DND-41 (cell line): ENCODE measurements at regions not wholly inside any gene's neighbourhood (a gene's known extent, or its start where the extent isn't known, plus 50 kb on each side); places are given as distances from the start of the nearest gene placed in this dataset.

Source experiments
- ATAC-seq: fragments of 200-7000 bp; cut with Tn5 transposase; 3 replicates; pipeline ENCODE4 v1.9.1; 2021; ENCODE audit warnings: low read depth; ENCODE audit not compliant: insufficient read depth
- DNase-seq: peaks from one replicate; pipeline ENCODE4 v3.0.0-alpha.2; 2020
- H2AFZ ChIP-seq: 2 replicates; pipeline ENCODE4 v1.6.0; 2012; ENCODE audit warnings: low read depth, low read length
- H3K27ac ChIP-seq: 2 replicates; pipeline ENCODE4 v1.5.1; 2012; ENCODE audit warnings: low read length, inconsistent platforms
- H3K27me3 ChIP-seq: fragments of 200-600 bp; sonication (generic); 2 replicates; pipeline ENCODE4 v1.6.0; 2012; ENCODE audit warnings: low read length, mild to moderate bottlenecking, inconsistent platforms; ENCODE audit not compliant: insufficient read depth, poor library complexity
- H3K36me3 ChIP-seq: 2 replicates; pipeline ENCODE4 v1.5.1; 2012; ENCODE audit warnings: low read length, inconsistent platforms; ENCODE audit not compliant: insufficient read depth
- H3K4me1 ChIP-seq: 2 replicates; pipeline ENCODE4 v1.5.1; 2012; ENCODE audit warnings: mild to moderate bottlenecking, low read length; ENCODE audit not compliant: insufficient read depth
- H3K4me2 ChIP-seq: 2 replicates; pipeline ENCODE4 v1.6.0; 2012; ENCODE audit warnings: mild to moderate bottlenecking, moderate library complexity, low read length, inconsistent platforms; ENCODE audit not compliant: insufficient read depth
- H3K4me3 ChIP-seq, 2 experiments: fragments of 200-600 bp in 1 of 2; shearing (Covaris generic) in 1 of 2; 2 replicates each; pipeline ENCODE4 v1.5.1; 2012 to 2016; ENCODE audit warnings: inconsistent platforms in 2 of 2, low read length in 2 of 2, mild to moderate bottlenecking in 2 of 2, low read depth in 1 of 2, moderate library complexity in 1 of 2
- H3K79me2 ChIP-seq: 2 replicates; pipeline ENCODE4 v1.6.0; 2012; ENCODE audit warnings: low read length, inconsistent platforms; ENCODE audit not compliant: insufficient read depth
- H3K9ac ChIP-seq: 2 replicates; pipeline ENCODE4 v1.6.0; 2012; ENCODE audit warnings: low read depth, mild to moderate bottlenecking, inconsistent platforms, low read length, moderate library complexity
- H3K9me3 ChIP-seq: 2 replicates; pipeline ENCODE4 v1.5.1; 2012; ENCODE audit warnings: low read length, moderate library complexity, mild to moderate bottlenecking, inconsistent platforms; ENCODE audit not compliant: insufficient read depth, severe bottlenecking
- H4K20me1 ChIP-seq: 2 replicates; pipeline ENCODE4 v1.6.0; 2012; ENCODE audit warnings: low read length; ENCODE audit not compliant: insufficient read depth
- CTCF ChIP-seq: IDR thresholded peaks from 2 replicates; pipeline ENCODE4 v1.5.1; 2012; ENCODE audit warnings: borderline replicate concordance, low read length, moderate library complexity, mild to moderate bottlenecking; ENCODE audit not compliant: poor library complexity, severe bottlenecking; ENCODE audit errors: extremely low read depth
- EZH2 ChIP-seq: IDR thresholded peaks from 3 replicates; pipeline ENCODE4 v1.6.1; 2012; ENCODE audit warnings: borderline replicate concordance, low read depth, mild to moderate bottlenecking, moderate library complexity, low read length, inconsistent platforms; ENCODE audit not compliant: severe bottlenecking

- DNase-seq (no peak), ATAC-seq (no peak)
- Histone ChIP-seq H3K4me1 (no peaks in the 10 kb centered on the region), H3K79me2 (no peaks in the 10 kb centered on the region), H3K9ac (no peak overlapping the region), H2AFZ (no peak overlapping the region), H3K27me3 (no peaks in the 10 kb centered on the region), H3K27ac (no peak overlapping the region), H4K20me1 (no peaks in the 10 kb centered on the region), H3K36me3 (no peaks in the 10 kb centered on the region), H3K9me3 (no peaks in the 10 kb centered on the region), H3K4me2 (no peak overlapping the region), H3K4me3 (no peak overlapping the region)
- TF ChIP-seq EZH2: no peak
- no peak for TF ChIP-seq CTCF
Measured at GRCh38 chr10:131024259-131025131, 287.0 kb downstream of the TCERG1L start.

- Histone ChIP-seq H2AFZ (no peak overlapping the region), H3K36me3 (no peaks in the 10 kb centered on the region), H3K79me2 (no peaks in the 10 kb centered on the region), H4K20me1 (no peaks in the 10 kb centered on the region), H3K27me3 (no peaks in the 10 kb centered on the region), H3K9ac (no peak overlapping the region), H3K4me2 (no peak overlapping the region), H3K4me3 (no peak overlapping the region), H3K27ac (no peak overlapping the region), H3K9me3 (no peaks in the 10 kb centered on the region), H3K4me1 (no peaks in the 10 kb centered on the region)
- DNase-seq (no peak), ATAC-seq (no peak)
- TF ChIP-seq CTCF (no peak), EZH2 (no peak)
Measured at GRCh38 chr10:131025333-131025732, 286.2 kb downstream of the TCERG1L start.

- no peaks in the 10 kb centered on the region for H3K79me2 ChIP-seq
- DNase-seq (no peak), ATAC-seq (no peak)
- H3K9ac ChIP-seq: no peak overlapping the region
- no peak overlapping the region for H2AFZ ChIP-seq
- H3K27ac ChIP-seq: no peak overlapping the region
- TF ChIP-seq CTCF (no peak), EZH2 (no peak)
- H4K20me1 ChIP-seq: no peaks in the 10 kb centered on the region
- H3K27me3 ChIP-seq: no peaks in the 10 kb centered on the region
- H3K9me3 ChIP-seq: no peaks in the 10 kb centered on the region
- H3K4me1 ChIP-seq: no peaks in the 10 kb centered on the region
- no peak overlapping the region for H3K4me2 ChIP-seq
- no peaks in the 10 kb centered on the region for H3K36me3 ChIP-seq
- H3K4me3 ChIP-seq: no peak overlapping the region
Measured at GRCh38 chr10:131027256-131027655, 284.3 kb downstream of the TCERG1L start.
